ENCODE measurements at regions not wholly inside any gene's neighbourhood (a gene's known extent, or its start where the extent isn't known, plus 50 kb on each side); places are given as distances from the start of the nearest gene placed in this dataset.

- H3K4me1 Mint-ChIP-seq (ENCODE audit: low read depth): peaks cover 31% of the 10 kb centered on the region
- TF ChIP-seq CTCF (IDR thresholded peaks at IDR 0.05): no peak
- no peak overlapping the region for H3K27ac Mint-ChIP-seq
- peaks cover 11% of the 10 kb centered on the region for H3K9me3 Mint-ChIP-seq
- no peak overlapping the region for H3K4me3 Mint-ChIP-seq
- DNase-seq: no peak
- peaks cover 9% of the 10 kb centered on the region for H3K27me3 Mint-ChIP-seq (ENCODE audit: insufficient read depth)
- peaks cover 13% of the 10 kb centered on the region for H3K36me3 Mint-ChIP-seq (ENCODE audit: low read depth)
Measured at GRCh38 chr7:142359694-142360279, 101.9 kb upstream of the PRSS58 start.

GRCh38 chr7:142357953-142358520 lies 100.2 kb upstream of the PRSS58 start:
- Mint-ChIP-seq H3K27ac (no peak overlapping the region), H3K4me1 (ENCODE audit: low read depth) (peaks cover 32% of the 10 kb centered on the region), H3K9me3 (peaks cover 11% of the 10 kb centered on the region), H3K4me3 (peak overlapping the region; percentile 69), H3K36me3 (ENCODE audit: low read depth) (peaks cover 13% of the 10 kb centered on the region), H3K27me3 (ENCODE audit: insufficient read depth) (peaks cover 9% of the 10 kb centered on the region)
- peak; percentile 93 for TF ChIP-seq CTCF (IDR thresholded peaks at IDR 0.05)
- DNase-seq: peak; percentile 53

GRCh38 chr7:142356166-142356565 lies 98.3 kb upstream of the PRSS58 start:
- Mint-ChIP-seq H3K27ac (no peak overlapping the region), H3K36me3 (ENCODE audit: low read depth) (0 out of 2 replicates have a peak, but pooled peaks cover under 1% of the 10 kb centered on the region), H3K4me3 (no peak overlapping the region), H3K9me3 (peaks cover under 1% of the 10 kb centered on the region; the same call in 1 of the 2 replicates), H3K4me1 (ENCODE audit: low read depth) (peaks cover 32% of the 10 kb centered on the region), H3K27me3 (ENCODE audit: insufficient read depth) (peaks cover 14% of the 10 kb centered on the region)
- TF ChIP-seq CTCF (IDR thresholded peaks at IDR 0.05): no peak
- DNase-seq: no peak

- no peaks in the 10 kb centered on the region for H3K36me3 Mint-ChIP-seq (ENCODE audit: low read depth)
- H3K4me3 Mint-ChIP-seq: no peak overlapping the region
- H3K9me3 Mint-ChIP-seq: no peaks in the 10 kb centered on the region
- no peak overlapping the region for H3K27ac Mint-ChIP-seq
- no peak for TF ChIP-seq CTCF (IDR thresholded peaks at IDR 0.05)
- peaks cover 32% of the 10 kb centered on the region for H3K4me1 Mint-ChIP-seq (ENCODE audit: low read depth)
- peaks cover 21% of the 10 kb centered on the region for H3K27me3 Mint-ChIP-seq (ENCODE audit: insufficient read depth)
- DNase-seq: peak; percentile 60
Measured at GRCh38 chr7:142355328-142355727, 97.5 kb upstream of the PRSS58 start.

- Mint-ChIP-seq H3K36me3 (ENCODE audit: low read depth) (no peaks in the 10 kb centered on the region), H3K4me1 (ENCODE audit: low read depth) (peaks cover 28% of the 10 kb centered on the region), H3K9me3 (no peaks in the 10 kb centered on the region), H3K4me3 (no peak overlapping the region), H3K27ac (no peak overlapping the region), H3K27me3 (ENCODE audit: insufficient read depth) (peaks cover 33% of the 10 kb centered on the region)
- no peak for TF ChIP-seq CTCF (IDR thresholded peaks at IDR 0.05)
- DNase-seq: no peak
Measured at GRCh38 chr7:142353147-142354060, 95.5 kb upstream of the PRSS58 start.
